ENCODE measurements at regions not wholly inside any gene's neighbourhood (a gene's known extent, or its start where the extent isn't known, plus 50 kb on each side); places are given as distances from the start of the nearest gene placed in this dataset.

DNA sequence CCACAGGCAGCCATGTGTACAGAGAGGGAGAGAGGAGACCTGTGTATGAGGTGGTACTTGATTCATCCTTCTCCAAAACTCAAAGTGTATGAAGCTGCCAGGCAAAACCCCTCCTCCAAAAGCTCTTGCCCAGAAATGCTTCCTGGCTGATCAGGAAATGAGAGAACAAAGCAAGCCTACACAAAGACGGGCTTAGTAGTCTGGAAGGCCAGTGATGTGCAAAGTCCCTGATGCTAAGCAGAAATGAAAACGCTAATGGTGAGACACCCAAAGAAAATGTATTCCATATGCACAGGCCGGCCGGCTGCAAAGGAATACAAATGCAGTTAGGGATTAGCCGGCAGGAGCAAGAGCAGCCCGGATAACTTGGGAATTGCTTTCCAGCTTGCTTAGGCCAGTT is 234.9 kb upstream of the CADM1 start:
- TF ChIP-seq, protein P1, sequence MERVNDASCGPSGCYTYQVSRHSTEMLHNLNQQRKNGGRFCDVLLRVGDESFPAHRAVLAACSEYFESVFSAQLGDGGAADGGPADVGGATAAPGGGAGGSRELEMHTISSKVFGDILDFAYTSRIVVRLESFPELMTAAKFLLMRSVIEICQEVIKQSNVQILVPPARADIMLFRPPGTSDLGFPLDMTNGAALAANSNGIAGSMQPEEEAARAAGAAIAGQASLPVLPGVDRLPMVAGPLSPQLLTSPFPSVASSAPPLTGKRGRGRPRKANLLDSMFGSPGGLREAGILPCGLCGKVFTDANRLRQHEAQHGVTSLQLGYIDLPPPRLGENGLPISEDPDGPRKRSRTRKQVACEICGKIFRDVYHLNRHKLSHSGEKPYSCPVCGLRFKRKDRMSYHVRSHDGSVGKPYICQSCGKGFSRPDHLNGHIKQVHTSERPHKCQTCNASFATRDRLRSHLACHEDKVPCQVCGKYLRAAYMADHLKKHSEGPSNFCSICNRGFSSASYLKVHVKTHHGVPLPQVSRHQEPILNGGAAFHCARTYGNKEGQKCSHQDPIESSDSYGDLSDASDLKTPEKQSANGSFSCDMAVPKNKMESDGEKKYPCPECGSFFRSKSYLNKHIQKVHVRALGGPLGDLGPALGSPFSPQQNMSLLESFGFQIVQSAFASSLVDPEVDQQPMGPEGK (CRISPR knock-in tag; IDR thresholded peaks at IDR 0.05; ENCODE audit: borderline replicate concordance), result no peak
- TF ChIP-seq ZNF70 (CRISPR knock-in tag; IDR thresholded peaks at IDR 0.05) (no peak), ZC3H10 (CRISPR knock-in tag; IDR thresholded peaks at IDR 0.05) (no peak), ESRRG (CRISPR knock-in tag; IDR thresholded peaks at IDR 0.05) (no peak), RARB (CRISPR knock-in tag; IDR thresholded peaks at IDR 0.05) (no peak), ZFP3 (CRISPR knock-in tag; IDR thresholded peaks at IDR 0.05) (no peak), TSHZ2 (CRISPR knock-in tag; IDR thresholded peaks at IDR 0.05) (no peak), CSRNP3 (CRISPR knock-in tag; IDR thresholded peaks at IDR 0.05) (no peak)
- TF ChIP-seq, protein P2, sequence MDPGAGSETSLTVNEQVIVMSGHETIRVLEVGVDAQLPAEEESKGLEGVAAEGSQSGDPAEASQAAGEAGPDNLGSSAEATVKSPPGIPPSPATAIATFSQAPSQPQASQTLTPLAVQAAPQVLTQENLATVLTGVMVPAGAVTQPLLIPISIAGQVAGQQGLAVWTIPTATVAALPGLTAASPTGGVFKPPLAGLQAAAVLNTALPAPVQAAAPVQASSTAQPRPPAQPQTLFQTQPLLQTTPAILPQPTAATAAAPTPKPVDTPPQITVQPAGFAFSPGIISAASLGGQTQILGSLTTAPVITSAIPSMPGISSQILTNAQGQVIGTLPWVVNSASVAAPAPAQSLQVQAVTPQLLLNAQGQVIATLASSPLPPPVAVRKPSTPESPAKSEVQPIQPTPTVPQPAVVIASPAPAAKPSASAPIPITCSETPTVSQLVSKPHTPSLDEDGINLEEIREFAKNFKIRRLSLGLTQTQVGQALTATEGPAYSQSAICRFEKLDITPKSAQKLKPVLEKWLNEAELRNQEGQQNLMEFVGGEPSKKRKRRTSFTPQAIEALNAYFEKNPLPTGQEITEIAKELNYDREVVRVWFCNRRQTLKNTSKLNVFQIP (CRISPR knock-in tag; IDR thresholded peaks at IDR 0.05; ENCODE audit: borderline replicate concordance, low read depth), result no peak
